H1 (cell line): ENCODE measurements at regions not wholly inside any gene's neighbourhood (a gene's known extent, or its start where the extent isn't known, plus 50 kb on each side); places are given as distances from the start of the nearest gene placed in this dataset.
"Not testable (repeated sequence)": the region's sequence is repeated elsewhere in the genome, so short reads cannot be mapped to it uniquely, and the experiment has no call there.

Experiments
- BCL11A ChIP-seq, 2 experiments: IDR thresholded peaks; one replicate each; pipeline ENCODE4 v1.6.1; 2011; ENCODE audit warnings: low read depth in 2 of 2, low read length in 2 of 2, mild to moderate bottlenecking in 2 of 2
- EP300 ChIP-seq, 2 experiments: IDR thresholded peaks; 1 replicate in 1 of 2; 2 replicates in 1 of 2; pipeline ENCODE4 v1.6.1; 2011 to 2012; ENCODE audit warnings: low read depth in 2 of 2, low read length in 2 of 2, mild to moderate bottlenecking in 2 of 2, borderline replicate concordance in 1 of 2, inconsistent platforms in 1 of 2, moderate library complexity in 1 of 2
- EZH2 ChIP-seq: fragments of 200-600 bp; sonication (generic); IDR thresholded peaks from 2 replicates; pipeline ENCODE4 v1.7.1; 2012; ENCODE audit warnings: low read depth, mild to moderate bottlenecking, moderate library complexity, low read length, inconsistent platforms; ENCODE audit not compliant: severe bottlenecking
- HDAC6 ChIP-seq: IDR thresholded peaks from one replicate; pipeline ENCODE4 v1.7.1; 2012; ENCODE audit warnings: low read depth, mild to moderate bottlenecking, inconsistent platforms, low read length, moderate library complexity
- JUND ChIP-seq: IDR thresholded peaks from 2 replicates; pipeline ENCODE4 v1.6.1; 2011; ENCODE audit warnings: mild to moderate bottlenecking, improper control_type of control experiment, low read length
- MAFK ChIP-seq: IDR thresholded peaks from 2 replicates; pipeline ENCODE4 v1.6.1; 2012; ENCODE audit warnings: low read depth, mild to moderate bottlenecking, improper control_type of control experiment, low read length
- NRF1 ChIP-seq: IDR thresholded peaks from 2 replicates; pipeline ENCODE4 v1.6.1; 2011; ENCODE audit warnings: mild to moderate bottlenecking, low read depth, low read length, improper control_type of control experiment
- POLR2A ChIP-seq, 2 experiments: IDR thresholded peaks; 1 replicate in 1 of 2; 2 replicates in 1 of 2; pipeline ENCODE4 v1.6.1; 2011; ENCODE audit warnings: low read depth in 2 of 2, low read length in 2 of 2, mild to moderate bottlenecking in 2 of 2; ENCODE audit errors: control extremely low read depth in 1 of 2
- RXRA ChIP-seq: IDR thresholded peaks from 2 replicates; pipeline ENCODE4 v1.6.1; 2011; ENCODE audit warnings: low read depth, mild to moderate bottlenecking, low read length, moderate library complexity; ENCODE audit not compliant: insufficient read depth
- SP4 ChIP-seq: IDR thresholded peaks from 2 replicates; pipeline ENCODE4 v1.6.1; 2012; ENCODE audit warnings: low read length, inconsistent platforms
- SRF ChIP-seq: IDR thresholded peaks from 2 replicates; pipeline ENCODE4 v1.6.1; 2011; ENCODE audit warnings: mild to moderate bottlenecking, low read depth, low read length, moderate library complexity
- TBP ChIP-seq: IDR thresholded peaks from 2 replicates; pipeline ENCODE4 v1.6.1; 2011; ENCODE audit warnings: low read depth, low read length, improper control_type of control experiment
- TF ChIP-seq, protein P1 (sequence below), 3 experiments: IDR thresholded peaks; 1 replicate in 2 of 3; 2 replicates in 1 of 3; pipeline versions ENCODE4 v1.5.1 to v1.6.1; 2011; ENCODE audit warnings: low read length in 3 of 3, mild to moderate bottlenecking in 3 of 3, inconsistent platforms in 2 of 3, low read depth in 1 of 3, moderate library complexity in 1 of 3; ENCODE audit not compliant: insufficient read depth in 1 of 3; ENCODE audit errors: control extremely low read depth in 1 of 3

DNA sequence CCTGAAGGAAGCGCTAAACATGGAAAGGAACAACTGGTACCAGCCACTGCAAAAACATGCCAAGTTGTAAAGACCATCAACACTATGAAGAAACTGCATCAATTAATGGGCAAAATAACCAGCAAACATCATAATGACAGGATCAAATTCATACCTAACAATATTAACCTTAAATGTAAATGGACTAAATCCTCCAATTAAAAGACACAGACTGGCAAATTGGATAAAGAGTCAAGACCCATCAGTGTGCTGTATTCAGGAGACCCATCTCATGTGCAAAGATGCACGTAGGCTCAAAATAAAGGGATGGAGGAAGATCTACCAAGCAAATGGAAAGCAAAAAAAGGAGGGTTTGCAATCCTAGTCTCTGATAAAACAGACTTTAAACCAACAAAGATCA, 111.3 kb upstream of the PIK3R1 start:
- TF ChIP-seq, protein P1, sequence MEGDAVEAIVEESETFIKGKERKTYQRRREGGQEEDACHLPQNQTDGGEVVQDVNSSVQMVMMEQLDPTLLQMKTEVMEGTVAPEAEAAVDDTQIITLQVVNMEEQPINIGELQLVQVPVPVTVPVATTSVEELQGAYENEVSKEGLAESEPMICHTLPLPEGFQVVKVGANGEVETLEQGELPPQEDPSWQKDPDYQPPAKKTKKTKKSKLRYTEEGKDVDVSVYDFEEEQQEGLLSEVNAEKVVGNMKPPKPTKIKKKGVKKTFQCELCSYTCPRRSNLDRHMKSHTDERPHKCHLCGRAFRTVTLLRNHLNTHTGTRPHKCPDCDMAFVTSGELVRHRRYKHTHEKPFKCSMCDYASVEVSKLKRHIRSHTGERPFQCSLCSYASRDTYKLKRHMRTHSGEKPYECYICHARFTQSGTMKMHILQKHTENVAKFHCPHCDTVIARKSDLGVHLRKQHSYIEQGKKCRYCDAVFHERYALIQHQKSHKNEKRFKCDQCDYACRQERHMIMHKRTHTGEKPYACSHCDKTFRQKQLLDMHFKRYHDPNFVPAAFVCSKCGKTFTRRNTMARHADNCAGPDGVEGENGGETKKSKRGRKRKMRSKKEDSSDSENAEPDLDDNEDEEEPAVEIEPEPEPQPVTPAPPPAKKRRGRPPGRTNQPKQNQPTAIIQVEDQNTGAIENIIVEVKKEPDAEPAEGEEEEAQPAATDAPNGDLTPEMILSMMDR (IDR thresholded peaks at IDR 0.05; ENCODE audit: control extremely low read depth in 1 of 3, insufficient read depth in 1 of 3, low read depth in 1 of 3, low read length in 3 of 3): not testable (repeated sequence)
- not testable (repeated sequence) for TF ChIP-seq POLR2A (IDR thresholded peaks at IDR 0.05; ENCODE audit: control extremely low read depth in 1 of 2, low read depth in 2 of 2, low read length in 2 of 2); JUND; SP4; EZH2; BCL11A (IDR thresholded peaks at IDR 0.05; ENCODE audit: low read depth in 2 of 2, low read length in 2 of 2); TBP; SRF; RXRA; EP300 (IDR thresholded peaks at IDR 0.05; ENCODE audit: borderline replicate concordance in 1 of 2, low read depth in 2 of 2, low read length in 2 of 2); HDAC6; NRF1; MAFK
